ENCODE measurements at regions not wholly inside any gene's neighbourhood (a gene's known extent, or its start where the extent isn't known, plus 50 kb on each side); places are given as distances from the start of the nearest gene placed in this dataset.

- H3K4me2 ChIP-seq (ENCODE audit: low read length), result no peak overlapping the region
- no peak overlapping the region for H2BK5ac ChIP-seq (ENCODE audit: low read depth, low read length, poor library complexity)
- H3K36me3 ChIP-seq (ENCODE audit: control insufficient read depth in 1 of 2, insufficient read depth in 2 of 2, low read length in 2 of 2), result no peaks in the 10 kb centered on the region
- H3K79me2 ChIP-seq (ENCODE audit: control insufficient read depth, insufficient read depth, low read length, poor library complexity), result no peaks in the 10 kb centered on the region
- no peak overlapping the region for H2BK12ac ChIP-seq (ENCODE audit: low read length)
- no peak overlapping the region for H3K9ac ChIP-seq (ENCODE audit: low read length)
- H4K8ac ChIP-seq (ENCODE audit: low read depth, low read length), result no peak overlapping the region
- H3K4ac ChIP-seq (ENCODE audit: low read depth, low read length), result no peak overlapping the region
- H3K14ac ChIP-seq (ENCODE audit: low read length), result no peak overlapping the region
- no peak overlapping the region for H2AK5ac ChIP-seq (ENCODE audit: low read length)
- DNase-seq, result no peak
- no peak overlapping the region for H3K27ac ChIP-seq (ENCODE audit: low read depth, low read length)
- H4K12ac ChIP-seq (ENCODE audit: low read depth, low read length), result no peak overlapping the region
- no peak overlapping the region for H3K23ac ChIP-seq (ENCODE audit: low read length)
- H2AFZ ChIP-seq (ENCODE audit: insufficient read depth, low read length, poor library complexity), result no peak overlapping the region
- H3K4me3 ChIP-seq (ENCODE audit: low read depth, low read length), result no peak overlapping the region
- H3K4me1 ChIP-seq (ENCODE audit: control insufficient read depth in 1 of 2, insufficient read depth in 2 of 2, low read length in 2 of 2), result peaks cover 5 to 8% of the 10 kb centered on the region in 2 experiments
- no peak overlapping the region for H3K18ac ChIP-seq (ENCODE audit: low read length)
- no peaks in the 10 kb centered on the region for H3K9me3 ChIP-seq (ENCODE audit: insufficient read depth, low read depth, low read length)
- no peak overlapping the region for H4K91ac ChIP-seq (ENCODE audit: low read depth, low read length)
- no CpG with 5 or more reads among the region's 6 CpGs for WGBS (ENCODE audit: extremely low coverage, insufficient coverage, insufficient read length)
- no peaks in the 10 kb centered on the region for H3K79me1 ChIP-seq (ENCODE audit: low read length)
- H3K27me3 ChIP-seq (ENCODE audit: insufficient read depth, low read length), result no peaks in the 10 kb centered on the region
- H2BK120ac ChIP-seq (ENCODE audit: insufficient read depth, low read length, poor library complexity), result no peak overlapping the region
Observed at GRCh38 chr2:217062768-217063167, 202.9 kb upstream of the TNP1 start.

- Histone ChIP-seq H3K4me1 (ENCODE audit: control insufficient read depth in 1 of 2, insufficient read depth in 2 of 2, low read length in 2 of 2) (peaks cover 5 to 8% of the 10 kb centered on the region in 2 experiments), H2BK5ac (ENCODE audit: low read depth, low read length, poor library complexity) (no peak overlapping the region), H3K27me3 (ENCODE audit: insufficient read depth, low read length) (no peaks in the 10 kb centered on the region), H3K79me2 (ENCODE audit: control insufficient read depth, insufficient read depth, low read length, poor library complexity) (no peaks in the 10 kb centered on the region), H3K79me1 (ENCODE audit: low read length) (no peaks in the 10 kb centered on the region), H3K14ac (ENCODE audit: low read length) (no peak overlapping the region), H4K12ac (ENCODE audit: low read depth, low read length) (no peak overlapping the region), H2BK12ac (ENCODE audit: low read length) (no peak overlapping the region), H4K91ac (ENCODE audit: low read depth, low read length) (no peak overlapping the region), H3K27ac (ENCODE audit: low read depth, low read length) (no peak overlapping the region), H2AK5ac (ENCODE audit: low read length) (no peak overlapping the region), H2AFZ (ENCODE audit: insufficient read depth, low read length, poor library complexity) (no peak overlapping the region), H3K23ac (ENCODE audit: low read length) (no peak overlapping the region), H2BK120ac (ENCODE audit: insufficient read depth, low read length, poor library complexity) (no peak overlapping the region), H3K18ac (ENCODE audit: low read length) (no peak overlapping the region), H3K4me2 (ENCODE audit: low read length) (no peak overlapping the region), H4K8ac (ENCODE audit: low read depth, low read length) (no peak overlapping the region), H3K9me3 (ENCODE audit: insufficient read depth, low read depth, low read length) (no peaks in the 10 kb centered on the region), H3K4ac (ENCODE audit: low read depth, low read length) (no peak overlapping the region), H3K4me3 (ENCODE audit: low read depth, low read length) (no peak overlapping the region), H3K36me3 (ENCODE audit: control insufficient read depth in 1 of 2, insufficient read depth in 2 of 2, low read length in 2 of 2) (no peaks in the 10 kb centered on the region), H3K9ac (ENCODE audit: low read length) (no peak overlapping the region)
- no CpG with 5 or more reads among the region's 7 CpGs for WGBS (ENCODE audit: extremely low coverage, insufficient coverage, insufficient read length)
- DNase-seq, result no peak
Observed at GRCh38 chr2:217061916-217062505, 202.1 kb upstream of the TNP1 start.

GRCh38 chr2:217060951-217061547 is 201.2 kb upstream of the TNP1 start:
- Histone ChIP-seq H3K14ac (ENCODE audit: low read length) (no peak overlapping the region), H3K4ac (ENCODE audit: low read depth, low read length) (no peak overlapping the region), H2AFZ (ENCODE audit: insufficient read depth, low read length, poor library complexity) (no peak overlapping the region), H3K9me3 (ENCODE audit: insufficient read depth, low read depth, low read length) (no peaks in the 10 kb centered on the region), H2BK12ac (ENCODE audit: low read length) (no peak overlapping the region), H2BK120ac (ENCODE audit: insufficient read depth, low read length, poor library complexity) (no peak overlapping the region), H3K9ac (ENCODE audit: low read length) (no peak overlapping the region), H3K4me3 (ENCODE audit: low read depth, low read length) (no peak overlapping the region), H3K79me1 (ENCODE audit: low read length) (no peaks in the 10 kb centered on the region), H3K36me3 (ENCODE audit: control insufficient read depth in 1 of 2, insufficient read depth in 2 of 2, low read length in 2 of 2) (no peaks in the 10 kb centered on the region), H4K8ac (ENCODE audit: low read depth, low read length) (no peak overlapping the region), H4K91ac (ENCODE audit: low read depth, low read length) (no peak overlapping the region), H3K23ac (ENCODE audit: low read length) (no peak overlapping the region), H3K27ac (ENCODE audit: low read depth, low read length) (no peak overlapping the region), H2BK5ac (ENCODE audit: low read depth, low read length, poor library complexity) (no peak overlapping the region), H4K12ac (ENCODE audit: low read depth, low read length) (no peak overlapping the region), H3K79me2 (ENCODE audit: control insufficient read depth, insufficient read depth, low read length, poor library complexity) (no peaks in the 10 kb centered on the region), H3K4me2 (ENCODE audit: low read length) (no peak overlapping the region), H3K27me3 (ENCODE audit: insufficient read depth, low read length) (no peaks in the 10 kb centered on the region), H2AK5ac (ENCODE audit: low read length) (no peak overlapping the region), H3K4me1 (ENCODE audit: control insufficient read depth in 1 of 2, insufficient read depth in 2 of 2, low read length in 2 of 2) (peaks cover 5 to 8% of the 10 kb centered on the region in 2 experiments), H3K18ac (ENCODE audit: low read length) (no peak overlapping the region)
- no peak for DNase-seq
- WGBS (ENCODE audit: extremely low coverage, insufficient coverage, insufficient read length), result no CpG with 5 or more reads among the region's 3 CpGs

- Histone ChIP-seq H2BK5ac (ENCODE audit: low read depth, low read length, poor library complexity) (no peak overlapping the region), H2AK5ac (ENCODE audit: low read length) (no peak overlapping the region), H3K4ac (ENCODE audit: low read depth, low read length) (no peak overlapping the region), H2AFZ (ENCODE audit: insufficient read depth, low read length, poor library complexity) (no peak overlapping the region), H3K79me1 (ENCODE audit: low read length) (no peaks in the 10 kb centered on the region), H4K8ac (ENCODE audit: low read depth, low read length) (no peak overlapping the region), H3K79me2 (ENCODE audit: control insufficient read depth, insufficient read depth, low read length, poor library complexity) (no peaks in the 10 kb centered on the region), H2BK12ac (ENCODE audit: low read length) (no peak overlapping the region), H3K4me3 (ENCODE audit: low read depth, low read length) (no peak overlapping the region), H2BK120ac (ENCODE audit: insufficient read depth, low read length, poor library complexity) (no peak overlapping the region), H3K9ac (ENCODE audit: low read length) (no peak overlapping the region), H3K4me2 (ENCODE audit: low read length) (no peak overlapping the region), H3K27ac (ENCODE audit: low read depth, low read length) (no peak overlapping the region), H3K23ac (ENCODE audit: low read length) (no peak overlapping the region), H4K91ac (ENCODE audit: low read depth, low read length) (no peak overlapping the region), H3K9me3 (ENCODE audit: insufficient read depth, low read depth, low read length) (no peaks in the 10 kb centered on the region), H3K14ac (ENCODE audit: low read length) (no peak overlapping the region), H4K12ac (ENCODE audit: low read depth, low read length) (no peak overlapping the region), H3K27me3 (ENCODE audit: insufficient read depth, low read length) (no peaks in the 10 kb centered on the region), H3K18ac (ENCODE audit: low read length) (no peak overlapping the region), H3K4me1 (ENCODE audit: control insufficient read depth in 1 of 2, insufficient read depth in 2 of 2, low read length in 2 of 2) (peaks cover 5 to 8% of the 10 kb centered on the region in 2 experiments), H3K36me3 (ENCODE audit: control insufficient read depth in 1 of 2, insufficient read depth in 2 of 2, low read length in 2 of 2) (no peaks in the 10 kb centered on the region)
- no CpG with 5 or more reads among the region's 2 CpGs for WGBS (ENCODE audit: extremely low coverage, insufficient coverage, insufficient read length)
- DNase-seq, result no peak
Observed at GRCh38 chr2:217060516-217060915, 200.7 kb upstream of the TNP1 start.
